ENCODE measurements at regions not wholly inside any gene's neighbourhood (a gene's known extent, or its start where the extent isn't known, plus 50 kb on each side); places are given as distances from the start of the nearest gene placed in this dataset.

- TF ChIP-seq MGA (IDR thresholded peaks at IDR 0.05) (peak; percentile 91), CUX1 (CRISPR knock-in tag; IDR thresholded peaks at IDR 0.05) (no peak), MCM3 (IDR thresholded peaks at IDR 0.05) (no peak), ZSCAN29 (IDR thresholded peaks at IDR 0.05) (no peak), ZBTB33 (CRISPR knock-in tag; IDR thresholded peaks at IDR 0.05) (peak; percentile 54; the same call in 1 of the 2 replicates)
These were observed 81.4 kb upstream of the BCHE start (continued) for GRCh38 chr3:165918657-165918979.

All from K562 (cell line).